ENCODE measurements at regions not wholly inside any gene's neighbourhood (a gene's known extent, or its start where the extent isn't known, plus 50 kb on each side); places are given as distances from the start of the nearest gene placed in this dataset.

DNA sequence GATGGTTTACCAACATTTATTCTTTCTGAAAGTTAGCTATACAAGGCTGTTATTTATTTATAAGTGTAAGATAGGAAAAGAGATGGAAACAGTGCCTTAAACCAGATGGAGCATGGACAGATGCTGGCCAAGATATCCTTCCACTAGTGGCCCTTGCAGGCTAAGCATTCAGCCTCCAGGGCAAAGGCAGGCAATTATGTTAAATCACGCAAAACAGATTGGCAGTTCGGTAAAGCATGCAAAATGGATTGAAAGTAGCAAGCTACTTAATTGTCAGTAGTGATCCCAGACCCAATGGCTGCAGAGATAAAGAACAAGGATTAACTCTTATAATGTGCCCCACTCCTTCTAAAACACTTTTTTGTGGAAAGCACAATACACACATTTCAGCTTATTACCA, 105.4 kb upstream of the MAP4K3 start:
- Histone ChIP-seq H3K4me3 (replicated peaks; ENCODE audit: insufficient read depth, low read length) (no peak overlapping the region), H3K27me3 (ENCODE audit: insufficient read depth, poor library complexity, severe bottlenecking) (no peaks in the 10 kb centered on the region), H3K27ac (replicated peaks) (no peak overlapping the region)
- TF ChIP-seq, protein P1, sequence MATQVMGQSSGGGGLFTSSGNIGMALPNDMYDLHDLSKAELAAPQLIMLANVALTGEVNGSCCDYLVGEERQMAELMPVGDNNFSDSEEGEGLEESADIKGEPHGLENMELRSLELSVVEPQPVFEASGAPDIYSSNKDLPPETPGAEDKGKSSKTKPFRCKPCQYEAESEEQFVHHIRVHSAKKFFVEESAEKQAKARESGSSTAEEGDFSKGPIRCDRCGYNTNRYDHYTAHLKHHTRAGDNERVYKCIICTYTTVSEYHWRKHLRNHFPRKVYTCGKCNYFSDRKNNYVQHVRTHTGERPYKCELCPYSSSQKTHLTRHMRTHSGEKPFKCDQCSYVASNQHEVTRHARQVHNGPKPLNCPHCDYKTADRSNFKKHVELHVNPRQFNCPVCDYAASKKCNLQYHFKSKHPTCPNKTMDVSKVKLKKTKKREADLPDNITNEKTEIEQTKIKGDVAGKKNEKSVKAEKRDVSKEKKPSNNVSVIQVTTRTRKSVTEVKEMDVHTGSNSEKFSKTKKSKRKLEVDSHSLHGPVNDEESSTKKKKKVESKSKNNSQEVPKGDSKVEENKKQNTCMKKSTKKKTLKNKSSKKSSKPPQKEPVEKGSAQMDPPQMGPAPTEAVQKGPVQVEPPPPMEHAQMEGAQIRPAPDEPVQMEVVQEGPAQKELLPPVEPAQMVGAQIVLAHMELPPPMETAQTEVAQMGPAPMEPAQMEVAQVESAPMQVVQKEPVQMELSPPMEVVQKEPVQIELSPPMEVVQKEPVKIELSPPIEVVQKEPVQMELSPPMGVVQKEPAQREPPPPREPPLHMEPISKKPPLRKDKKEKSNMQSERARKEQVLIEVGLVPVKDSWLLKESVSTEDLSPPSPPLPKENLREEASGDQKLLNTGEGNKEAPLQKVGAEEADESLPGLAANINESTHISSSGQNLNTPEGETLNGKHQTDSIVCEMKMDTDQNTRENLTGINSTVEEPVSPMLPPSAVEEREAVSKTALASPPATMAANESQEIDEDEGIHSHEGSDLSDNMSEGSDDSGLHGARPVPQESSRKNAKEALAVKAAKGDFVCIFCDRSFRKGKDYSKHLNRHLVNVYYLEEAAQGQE (IDR thresholded peaks at IDR 0.05; ENCODE audit: insufficient replicate concordance, low read depth), result no peak
- TF ChIP-seq, protein P2, sequence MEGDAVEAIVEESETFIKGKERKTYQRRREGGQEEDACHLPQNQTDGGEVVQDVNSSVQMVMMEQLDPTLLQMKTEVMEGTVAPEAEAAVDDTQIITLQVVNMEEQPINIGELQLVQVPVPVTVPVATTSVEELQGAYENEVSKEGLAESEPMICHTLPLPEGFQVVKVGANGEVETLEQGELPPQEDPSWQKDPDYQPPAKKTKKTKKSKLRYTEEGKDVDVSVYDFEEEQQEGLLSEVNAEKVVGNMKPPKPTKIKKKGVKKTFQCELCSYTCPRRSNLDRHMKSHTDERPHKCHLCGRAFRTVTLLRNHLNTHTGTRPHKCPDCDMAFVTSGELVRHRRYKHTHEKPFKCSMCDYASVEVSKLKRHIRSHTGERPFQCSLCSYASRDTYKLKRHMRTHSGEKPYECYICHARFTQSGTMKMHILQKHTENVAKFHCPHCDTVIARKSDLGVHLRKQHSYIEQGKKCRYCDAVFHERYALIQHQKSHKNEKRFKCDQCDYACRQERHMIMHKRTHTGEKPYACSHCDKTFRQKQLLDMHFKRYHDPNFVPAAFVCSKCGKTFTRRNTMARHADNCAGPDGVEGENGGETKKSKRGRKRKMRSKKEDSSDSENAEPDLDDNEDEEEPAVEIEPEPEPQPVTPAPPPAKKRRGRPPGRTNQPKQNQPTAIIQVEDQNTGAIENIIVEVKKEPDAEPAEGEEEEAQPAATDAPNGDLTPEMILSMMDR (IDR thresholded peaks at IDR 0.05; ENCODE audit: insufficient read depth, low read length), result no peak
- TF ChIP-seq POLR2AphosphoS5 (IDR thresholded peaks at IDR 0.05; ENCODE audit: low read depth) (no peak), SPI1 (IDR thresholded peaks at IDR 0.05; ENCODE audit: borderline replicate concordance, low read depth) (no peak), GABPA (IDR thresholded peaks at IDR 0.05; ENCODE audit: low read depth) (no peak)
- no peak for DNase-seq (ENCODE audit: low read depth in 1 of 2, low spot score in 1 of 2)

GRCh38 chr2:39545957-39546356, 108.9 kb upstream of the MAP4K3 start:
- TF ChIP-seq, protein P2 (IDR thresholded peaks at IDR 0.05; ENCODE audit: insufficient read depth, low read length), result no peak
- TF ChIP-seq GABPA (IDR thresholded peaks at IDR 0.05; ENCODE audit: low read depth) (no peak), POLR2AphosphoS5 (IDR thresholded peaks at IDR 0.05; ENCODE audit: low read depth) (no peak), SPI1 (IDR thresholded peaks at IDR 0.05; ENCODE audit: borderline replicate concordance, low read depth) (no peak)
- TF ChIP-seq, protein P1 (IDR thresholded peaks at IDR 0.05; ENCODE audit: insufficient replicate concordance, low read depth), result no peak
- Histone ChIP-seq H3K27ac (replicated peaks) (no peak overlapping the region), H3K27me3 (ENCODE audit: insufficient read depth, poor library complexity, severe bottlenecking) (no peaks in the 10 kb centered on the region), H3K4me3 (replicated peaks; ENCODE audit: insufficient read depth, low read length) (no peak overlapping the region)
- no peak for DNase-seq (ENCODE audit: low read depth in 1 of 2, low spot score in 1 of 2)

GRCh38 chr2:39546409-39546808, 109.3 kb upstream of the MAP4K3 start:
- no peak overlapping the region for H3K27ac ChIP-seq (replicated peaks)

More at GRCh38 chr2:39546409-39546808, 109.3 kb upstream of the MAP4K3 start:
- Histone ChIP-seq H3K4me3 (replicated peaks; ENCODE audit: insufficient read depth, low read length) (no peak overlapping the region), H3K27me3 (ENCODE audit: insufficient read depth, poor library complexity, severe bottlenecking) (no peaks in the 10 kb centered on the region)
- TF ChIP-seq, protein P2 (IDR thresholded peaks at IDR 0.05; ENCODE audit: insufficient read depth, low read length), result no peak
- TF ChIP-seq GABPA (IDR thresholded peaks at IDR 0.05; ENCODE audit: low read depth), result no peak
- TF ChIP-seq SPI1 (IDR thresholded peaks at IDR 0.05; ENCODE audit: borderline replicate concordance, low read depth), result no peak
- TF ChIP-seq POLR2AphosphoS5 (IDR thresholded peaks at IDR 0.05; ENCODE audit: low read depth), result no peak
- TF ChIP-seq, protein P1 (IDR thresholded peaks at IDR 0.05; ENCODE audit: insufficient replicate concordance, low read depth), result no peak
- DNase-seq (ENCODE audit: low read depth in 1 of 2, low spot score in 1 of 2), result no peak
